Stomach (tissue), 4 donors: ENCODE measurements at regions not wholly inside any gene's neighbourhood (a gene's known extent, or its start where the extent isn't known, plus 50 kb on each side); places are given as distances from the start of the nearest gene placed in this dataset.

Source experiments
- CTCF ChIP-seq, 7 experiments: fragments of 450-650 bp in 4 of 7; fragments of 200-600 bp in 3 of 7; sonication (generic) in 3 of 7; IDR thresholded peaks; one replicate each; pipeline ENCODE4 v1.5.1; 2016 to 2019; ENCODE audit warnings: antibody characterized with exemption in 7 of 7, control low read depth in 2 of 7, mild to moderate bottlenecking in 1 of 7
- EP300 ChIP-seq: sonication (generic); formaldehyde crosslinking; IDR thresholded peaks from one replicate; pipeline ENCODE4 v1.6.1; 2017; ENCODE audit warnings: antibody characterized with exemption
- POLR2A ChIP-seq, 4 donors: fragments of 450-650 bp; IDR thresholded peaks; one replicate each; pipeline ENCODE4 v1.6.1; 2016; ENCODE audit warnings: antibody characterized with exemption in 4 of 4, control low read depth in 2 of 4, mild to moderate bottlenecking in 1 of 4, moderate library complexity in 1 of 4
- POLR2AphosphoS5 ChIP-seq, 3 donors: sonication (generic); formaldehyde crosslinking; IDR thresholded peaks; one replicate each; pipeline ENCODE4 v1.6.1; 2016; ENCODE audit warnings: antibody characterized with exemption in 3 of 3

- TF ChIP-seq CTCF (IDR thresholded peaks at IDR 0.05) = no peak
- TF ChIP-seq POLR2A (IDR thresholded peaks at IDR 0.05) = no peak
- TF ChIP-seq POLR2AphosphoS5 (IDR thresholded peaks at IDR 0.05) = no peak
- no peak for TF ChIP-seq EP300
Measured at GRCh38 chr4:11876104-11876503, 447.4 kb upstream of the HS3ST1 start.
